Spinal cord (tissue), 9 donors: ENCODE measurements at regions not wholly inside any gene's neighbourhood (a gene's known extent, or its start where the extent isn't known, plus 50 kb on each side); places are given as distances from the start of the nearest gene placed in this dataset.

Experiments
- DNase-seq, 6 donors: peaks; one replicate each; pipeline versions ENCODE4 v3.0.0 to v3.0.0-alpha.2; 2013 to 2015; ENCODE audit warnings: low spot score in 6 of 6, low read depth in 4 of 6
- H3K27ac ChIP-seq: one replicate; pipeline ENCODE4 v1.5.1; 2013; ENCODE audit warnings: low read depth, low read length, control low read depth
- H3K27me3 ChIP-seq: one replicate; pipeline ENCODE4 v1.6.1; 2013; ENCODE audit warnings: low read length; ENCODE audit not compliant: control insufficient read depth, insufficient read depth
- H3K36me3 ChIP-seq: one replicate; pipeline ENCODE4 v1.6.1; 2013; ENCODE audit warnings: low read length; ENCODE audit not compliant: control insufficient read depth, insufficient read depth
- H3K4me1 ChIP-seq: one replicate; pipeline ENCODE4 v1.6.1; 2013; ENCODE audit warnings: low read length; ENCODE audit not compliant: control insufficient read depth, insufficient read depth
- H3K4me3 ChIP-seq: one replicate; pipeline ENCODE4 v1.5.1; 2013; ENCODE audit warnings: low read depth, low read length, control low read depth
- H3K9me3 ChIP-seq: one replicate; pipeline ENCODE4 v1.6.1; 2013; ENCODE audit warnings: low read length; ENCODE audit not compliant: control insufficient read depth, insufficient read depth
- WGBS: methylation state at CpG from one replicate; pipeline ENCODE4 v1.1.5; 2013; ENCODE audit warnings: missing lambda C conversion rate; ENCODE audit not compliant: insufficient coverage; 5-methylcytosine and 5-hydroxymethylcytosine counted together
- donor health status: healthy.

DNA sequence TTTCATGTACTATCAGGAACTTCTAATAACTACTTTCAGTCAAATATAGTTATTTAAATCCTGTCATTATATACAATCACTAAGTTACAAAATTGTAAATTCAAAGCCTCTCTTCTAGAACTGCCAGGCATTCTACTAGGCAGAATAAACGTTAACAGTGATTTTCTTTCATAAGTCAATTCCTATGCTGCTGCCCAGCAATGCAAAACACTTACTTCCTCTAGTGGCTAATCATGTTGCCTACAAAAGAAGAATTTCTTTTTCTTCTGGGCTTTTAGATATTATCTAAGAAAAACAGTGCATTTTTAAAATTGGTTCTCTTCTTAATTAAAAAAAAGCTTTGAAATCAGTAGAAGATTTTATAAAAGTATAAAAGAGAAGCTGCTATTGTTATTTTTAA is 509.8 kb upstream of the ADAMTS5 start:
- Histone ChIP-seq H3K27ac (no peak overlapping the region), H3K27me3 (no peaks in the 10 kb centered on the region), H3K9me3 (no peaks in the 10 kb centered on the region), H3K4me3 (no peak overlapping the region), H3K36me3 (no peaks in the 10 kb centered on the region), H3K4me1 (no peaks in the 10 kb centered on the region)
- peak in 3 of 6 donors; percentile 14 to 62 (median 34) for DNase-seq
- no CpG with 5 or more reads among the region's 1 CpG for WGBS

- H3K4me1 ChIP-seq, result no peaks in the 10 kb centered on the region
- no peaks in the 10 kb centered on the region for H3K36me3 ChIP-seq
- H3K9me3 ChIP-seq, result no peaks in the 10 kb centered on the region
- H3K4me3 ChIP-seq, result no peak overlapping the region
- H3K27me3 ChIP-seq, result no peaks in the 10 kb centered on the region
- no peak for DNase-seq
- H3K27ac ChIP-seq, result no peak overlapping the region
- 79% methylated on average over 2 of the region's 7 CpGs for whole genome bisulfite sequencing
These were observed 508.6 kb upstream of the ADAMTS5 start for GRCh38 chr21:27475363-27475955.

DNA sequence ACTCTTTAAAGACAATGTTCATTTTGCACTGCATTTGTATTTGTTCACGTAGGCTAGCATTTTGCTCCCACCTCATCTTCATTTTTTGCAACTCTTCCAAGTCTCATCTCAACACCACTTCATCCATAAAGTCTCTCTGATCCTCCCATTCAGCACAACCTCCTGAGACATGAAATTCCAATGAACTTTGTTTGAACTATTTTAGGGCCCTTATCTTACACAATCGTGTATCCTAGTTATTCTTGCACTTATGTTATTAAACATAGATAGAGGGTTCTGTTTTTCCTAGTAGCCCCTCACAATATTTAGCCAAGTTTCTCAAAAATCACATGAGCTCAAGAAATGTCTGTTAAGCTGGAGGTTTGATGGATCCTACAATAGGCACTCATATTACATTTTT is 500.5 kb upstream of the ADAMTS5 start:
- H3K27ac ChIP-seq, result no peak overlapping the region

DNA sequence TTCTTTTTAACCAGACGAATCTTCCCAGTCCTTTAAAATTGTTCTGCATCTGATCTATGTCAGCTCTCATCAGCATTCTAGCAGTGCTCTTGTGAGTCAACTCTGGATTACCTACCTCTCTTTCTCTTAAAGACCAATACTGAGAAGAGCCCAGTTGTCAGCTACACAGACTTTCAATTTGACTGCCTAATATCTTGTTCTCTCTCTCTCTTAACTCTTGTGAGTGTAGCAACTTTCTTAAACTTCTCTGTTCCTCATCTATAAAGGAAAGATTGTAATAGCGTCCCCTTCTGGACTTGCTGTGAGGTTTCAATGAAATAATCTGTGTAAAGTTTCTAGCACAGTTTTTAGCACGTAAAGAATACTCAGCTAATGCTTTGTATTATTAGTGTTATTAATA is 499.3 kb upstream of the ADAMTS5 start:
- no peak for DNase-seq
- Histone ChIP-seq H3K4me3 (no peak overlapping the region), H3K27ac (no peak overlapping the region), H3K4me1 (no peaks in the 10 kb centered on the region), H3K36me3 (no peaks in the 10 kb centered on the region), H3K27me3 (no peaks in the 10 kb centered on the region), H3K9me3 (no peaks in the 10 kb centered on the region)
- WGBS, result 100% methylated on average over 1 of the region's 3 CpGs

More for the DNA sequence above, 500.5 kb upstream of the ADAMTS5 start:
- Histone ChIP-seq H3K4me3 (no peak overlapping the region), H3K36me3 (no peaks in the 10 kb centered on the region), H3K9me3 (no peaks in the 10 kb centered on the region), H3K27me3 (no peaks in the 10 kb centered on the region), H3K4me1 (no peaks in the 10 kb centered on the region)
- whole genome bisulfite sequencing, result 95% methylated on average over 1 of the region's 2 CpGs
- DNase-seq, result no peak

DNA sequence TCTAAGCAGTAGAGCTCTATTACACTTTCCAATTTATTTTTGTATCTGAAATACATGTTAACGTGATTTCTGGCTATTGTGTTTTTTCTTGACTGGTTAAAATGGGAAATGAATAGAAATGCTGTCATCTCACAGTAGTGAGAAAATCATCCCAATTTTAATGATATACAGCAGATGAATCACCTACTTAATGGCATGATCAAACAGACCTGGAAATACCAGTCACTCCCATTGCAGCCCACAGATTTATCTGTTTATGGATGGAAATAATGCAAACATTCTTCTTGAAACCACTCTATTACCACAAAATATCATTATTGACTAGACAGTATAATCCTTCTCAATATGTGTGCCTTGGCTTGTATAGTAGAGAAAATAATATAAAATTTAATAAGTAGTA is 497.8 kb upstream of the ADAMTS5 start:
- Histone ChIP-seq H3K27me3 (no peaks in the 10 kb centered on the region), H3K36me3 (no peaks in the 10 kb centered on the region), H3K4me3 (no peak overlapping the region), H3K27ac (no peak overlapping the region), H3K4me1 (no peaks in the 10 kb centered on the region), H3K9me3 (no peaks in the 10 kb centered on the region)
- no CpG with 5 or more reads among the region's 1 CpG for WGBS
- peak in 1 of 6 donors; percentile 9 for DNase-seq

DNA sequence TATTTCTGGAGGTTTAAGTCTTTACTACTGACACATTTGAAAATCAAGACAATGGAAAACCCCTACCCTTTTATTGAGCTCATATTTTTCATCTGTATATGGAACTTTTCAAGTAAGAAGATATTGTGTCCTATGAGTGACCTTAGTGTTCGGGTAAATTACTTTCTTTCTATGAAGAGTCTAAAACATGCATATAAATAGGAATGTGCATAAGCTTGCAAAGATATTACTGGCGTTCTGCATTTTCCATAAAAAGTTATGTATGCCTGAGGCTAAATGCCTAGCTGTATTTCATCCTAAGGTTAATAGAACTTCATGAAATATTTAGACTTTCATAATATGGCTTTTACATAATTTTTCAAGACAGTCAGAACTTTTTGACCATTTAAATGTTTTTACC is 495.8 kb upstream of the ADAMTS5 start:
- Histone ChIP-seq H3K36me3 (no peaks in the 10 kb centered on the region), H3K9me3 (no peaks in the 10 kb centered on the region), H3K4me3 (no peak overlapping the region), H3K4me1 (no peaks in the 10 kb centered on the region), H3K27ac (no peak overlapping the region), H3K27me3 (no peaks in the 10 kb centered on the region)
- WGBS, result no CpG with 5 or more reads among the region's 2 CpGs
- no peak for DNase-seq

- no CpG with 5 or more reads among the region's 2 CpGs for WGBS
- Histone ChIP-seq H3K36me3 (no peaks in the 10 kb centered on the region), H3K27ac (no peak overlapping the region)
These were observed 487.3 kb upstream of the ADAMTS5 start for GRCh38 chr21:27454234-27454633.

DNA sequence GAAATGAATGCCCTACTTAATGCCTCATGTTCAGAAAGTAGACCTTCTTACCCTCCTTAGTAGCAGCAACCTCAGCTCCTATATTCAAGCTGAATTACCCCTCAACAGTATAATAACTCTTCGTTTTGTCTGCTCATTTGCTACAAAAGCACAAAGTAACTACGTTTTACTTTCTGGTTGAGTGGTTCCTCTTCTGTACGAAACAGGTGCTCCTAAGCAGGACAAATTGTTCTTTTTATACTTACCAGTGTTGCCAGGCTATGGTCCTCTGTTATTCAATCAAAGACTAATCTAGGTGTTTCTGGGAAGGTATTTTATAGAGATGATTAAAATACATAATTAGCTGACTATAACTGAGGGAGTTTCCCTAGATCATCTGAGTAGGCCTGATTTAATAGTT is 484.2 kb upstream of the ADAMTS5 start:
- Histone ChIP-seq H3K27ac (no peak overlapping the region), H3K36me3 (no peaks in the 10 kb centered on the region), H3K4me1 (no peaks in the 10 kb centered on the region), H3K4me3 (no peak overlapping the region), H3K27me3 (no peaks in the 10 kb centered on the region), H3K9me3 (peaks cover 1% of the 10 kb centered on the region)
- no peak for DNase-seq
- WGBS, result 100% methylated on average over 1 of the region's 3 CpGs

More at GRCh38 chr21:27454234-27454633, 487.3 kb upstream of the ADAMTS5 start:
- DNase-seq, result no peak
- no peaks in the 10 kb centered on the region for H3K9me3 ChIP-seq
- no peaks in the 10 kb centered on the region for H3K27me3 ChIP-seq
- no peak overlapping the region for H3K4me3 ChIP-seq
- no peaks in the 10 kb centered on the region for H3K4me1 ChIP-seq

- Histone ChIP-seq H3K4me3 (no peak overlapping the region), H3K36me3 (no peaks in the 10 kb centered on the region), H3K4me1 (no peaks in the 10 kb centered on the region), H3K27me3 (no peaks in the 10 kb centered on the region), H3K27ac (no peak overlapping the region), H3K9me3 (peaks cover 1% of the 10 kb centered on the region)
- 58% methylated on average over 3 of the region's 3 CpGs for WGBS
- DNase-seq, result no peak
These were observed 483.3 kb upstream of the ADAMTS5 start for GRCh38 chr21:27450216-27450615.

DNA sequence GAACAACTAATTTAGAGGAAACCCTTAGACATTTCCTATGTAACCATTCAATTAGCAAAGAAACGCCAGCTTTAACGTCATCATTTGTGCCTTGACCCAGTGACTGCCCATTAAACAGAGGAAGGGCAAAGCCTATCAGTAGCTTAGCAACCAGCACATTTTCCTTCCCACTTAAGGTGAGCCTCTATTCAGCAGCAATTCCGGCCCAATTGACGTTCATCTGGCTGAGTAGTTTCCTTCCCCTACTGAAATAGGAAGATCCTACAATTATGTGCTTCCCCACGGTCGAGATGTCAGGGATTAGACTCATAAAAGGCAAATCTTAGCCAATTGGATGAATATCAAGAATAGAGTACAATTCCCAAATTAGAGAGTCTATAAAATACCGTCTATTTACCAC is 482.1 kb upstream of the ADAMTS5 start:
- DNase-seq, result peak in 4 of 6 donors; percentile 1 to 49 (median 4)
- H3K36me3 ChIP-seq, result no peaks in the 10 kb centered on the region
- 17% methylated on average over 2 of the region's 7 CpGs for WGBS
- peaks cover 1% of the 10 kb centered on the region for H3K9me3 ChIP-seq
- no peak overlapping the region for H3K27ac ChIP-seq
- no peaks in the 10 kb centered on the region for H3K4me1 ChIP-seq
- H3K4me3 ChIP-seq, result no peak overlapping the region
- H3K27me3 ChIP-seq, result no peaks in the 10 kb centered on the region
